GM13976 (cell line): ENCODE measurements at regions not wholly inside any gene's neighbourhood (a gene's known extent, or its start where the extent isn't known, plus 50 kb on each side); places are given as distances from the start of the nearest gene placed in this dataset.

Experiments used
- DNase-seq: peaks from one replicate; pipeline ENCODE4 v3.0.0; 2012; ENCODE audit warnings: low spot score
- CTCF ChIP-seq: IDR thresholded peaks from 2 replicates; pipeline ENCODE4 v1.5.1; 2012; ENCODE audit warnings: borderline replicate concordance, mild to moderate bottlenecking; ENCODE audit not compliant: insufficient read depth; ENCODE audit errors: extremely low read depth, missing control alignments, control extremely low read depth
- in situ Hi-C: fragments of 300-500 bp; cut with MboI; formaldehyde crosslinking; loops from one replicate; pipeline ENCODE4 v1.12.0; 2022; ENCODE audit warnings: low sequenced_read_pairs, mixed read lengths, inconsistent platforms; ENCODE audit not compliant: unreplicated experiment

DNA sequence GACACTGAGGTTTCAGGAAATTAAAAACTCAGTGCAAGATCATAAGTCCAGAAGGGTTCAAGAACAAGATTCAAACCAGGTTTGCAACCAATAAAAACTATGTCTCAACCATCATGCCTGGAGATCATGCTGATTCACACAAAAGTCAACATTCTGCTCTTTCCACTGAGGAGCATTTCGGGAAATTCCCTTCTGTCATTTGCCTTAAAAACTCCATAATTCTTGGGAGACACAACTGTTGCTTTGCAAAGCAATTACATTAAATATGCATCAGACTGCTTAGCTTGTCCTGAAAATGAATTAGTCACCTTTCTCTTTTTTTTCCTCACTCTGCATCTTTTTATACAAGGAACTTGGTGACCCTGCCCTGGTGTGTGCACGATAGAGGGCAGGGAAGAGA lies 275.9 kb upstream of the ZNF462 start:
- in situ Hi-C loops, result no loop called here
- no peak for TF ChIP-seq CTCF
- no peak for DNase-seq

- DNase-seq, result no peak
- TF ChIP-seq CTCF, result no peak
- in situ Hi-C loops, result no loop called here
These were observed 274.3 kb upstream of the ZNF462 start for GRCh38 chr9:106588626-106589025.

DNA sequence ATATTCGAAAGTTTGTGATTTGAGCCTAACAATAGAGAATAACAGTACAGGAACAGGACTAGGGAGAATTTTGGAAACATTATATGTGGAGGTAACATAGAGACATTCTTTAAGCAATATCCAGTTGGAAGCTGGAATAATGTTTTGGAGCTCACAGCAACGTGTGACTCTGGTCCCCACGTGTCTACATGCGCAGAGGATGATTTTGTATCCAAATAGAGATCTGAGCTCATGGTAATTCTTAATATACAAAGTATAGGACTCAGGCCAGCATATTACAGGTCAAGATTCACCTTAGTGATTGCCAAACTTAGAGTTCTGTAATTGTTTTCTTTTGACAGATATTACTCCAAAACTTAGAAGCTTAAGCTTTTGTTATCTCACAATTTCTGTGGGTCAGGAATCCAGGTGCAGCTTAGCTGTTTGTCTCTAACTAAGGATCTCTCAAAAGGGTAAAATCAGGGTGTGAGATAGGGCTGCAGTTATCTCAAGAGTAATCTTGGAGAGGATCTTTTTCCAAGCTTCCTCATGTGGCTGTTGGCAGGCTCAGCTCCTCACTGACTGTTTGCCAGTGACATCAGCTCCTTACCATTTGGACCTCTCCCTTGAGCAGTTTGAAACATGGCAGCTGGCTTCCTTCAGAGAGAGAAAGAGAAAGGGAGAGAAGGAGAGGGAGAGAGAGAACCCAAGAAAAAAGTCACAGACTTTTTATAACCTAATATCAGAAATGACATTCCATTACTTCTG lies 272.0 kb upstream of the ZNF462 start:
- DNase-seq, result no peak
- in situ Hi-C loops, result no loop called here
- no peak for TF ChIP-seq CTCF

DNA sequence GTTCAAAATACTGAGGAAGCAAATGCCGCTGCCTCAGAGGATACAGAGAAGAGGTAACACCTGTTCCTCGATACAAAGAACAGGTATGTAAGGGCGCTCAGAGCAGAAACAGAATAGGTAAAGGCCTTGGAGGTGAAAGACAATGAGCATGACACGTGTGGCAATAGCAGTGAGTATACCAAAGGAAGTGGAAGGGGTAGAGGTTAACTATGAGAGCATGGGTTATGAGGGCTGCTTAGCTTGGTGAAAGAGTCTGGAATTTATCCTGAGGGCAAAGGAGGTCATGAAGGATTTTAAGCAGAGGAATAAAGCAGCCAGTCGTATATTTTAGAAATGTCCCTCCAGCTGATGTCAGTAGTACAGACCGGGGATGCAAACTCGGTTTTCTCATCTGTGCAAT lies 269.8 kb upstream of the ZNF462 start:
- DNase-seq, result no peak
- in situ Hi-C loops, result no loop called here
- no peak for TF ChIP-seq CTCF

DNA sequence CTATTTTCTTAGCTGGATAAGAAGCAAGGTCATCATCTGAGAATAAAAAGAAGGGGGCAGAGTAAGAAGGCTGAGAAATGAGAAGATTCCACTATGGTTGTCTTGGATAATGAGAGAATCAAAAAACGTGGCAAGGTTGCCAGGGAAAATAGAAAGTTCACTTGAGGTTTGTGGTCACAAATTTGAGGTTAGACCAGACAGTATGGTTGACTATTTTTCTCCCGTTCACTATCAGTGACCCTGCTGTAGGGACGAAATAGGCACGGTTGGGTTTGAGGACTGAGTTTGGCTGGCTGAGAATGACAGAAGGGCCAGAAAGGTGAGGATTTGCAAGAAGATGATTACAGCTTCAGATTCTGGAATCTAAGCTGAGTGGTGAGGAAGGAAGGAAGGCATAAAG lies 266.0 kb upstream of the ZNF462 start:
- no peak for DNase-seq
- in situ Hi-C loops, result no loop called here
- no peak for TF ChIP-seq CTCF

- in situ Hi-C loops, result no loop called here
- no peak for DNase-seq
- TF ChIP-seq CTCF, result no peak
These were observed 261.9 kb upstream of the ZNF462 start for GRCh38 chr9:106600955-106601560.

DNA sequence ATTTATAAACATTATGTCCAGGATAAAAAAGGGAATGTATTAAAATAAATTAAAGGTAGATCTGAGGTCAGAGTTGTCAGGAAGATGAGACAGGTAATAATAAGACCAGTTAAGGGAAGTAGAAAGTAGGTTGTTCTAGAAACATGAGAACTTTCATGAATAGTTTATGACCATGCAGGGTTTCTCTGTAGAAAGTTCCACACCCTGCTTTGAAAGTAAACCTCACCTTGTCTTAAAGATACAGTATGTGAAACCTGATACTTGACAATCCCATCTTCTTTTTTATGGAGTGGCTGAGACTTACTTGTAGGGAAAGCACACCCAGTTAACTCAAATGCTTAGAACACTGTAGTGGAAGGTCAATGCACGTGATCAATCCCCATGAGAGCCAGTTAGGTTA lies 260.6 kb upstream of the ZNF462 start:
- DNase-seq, result no peak
- in situ Hi-C loops, result no loop called here
- TF ChIP-seq CTCF, result no peak
